Liver (tissue), 8 donors: ENCODE measurements at regions not wholly inside any gene's neighbourhood (a gene's known extent, or its start where the extent isn't known, plus 50 kb on each side); places are given as distances from the start of the nearest gene placed in this dataset.

Experiments
- DNase-seq: peaks from one replicate; pipeline ENCODE4 v3.0.0-alpha.2; 2017; ENCODE audit warnings: low spot score
- H3K27ac ChIP-seq, 2 donors: one replicate each; pipeline ENCODE4 v1.7.0; 2013; ENCODE audit warnings: inconsistent platforms in 2 of 2, low read length in 2 of 2, control low read depth in 1 of 2, low read depth in 1 of 2, mild to moderate bottlenecking in 1 of 2
- H3K27me3 ChIP-seq, 4 donors: one replicate each; pipeline versions ENCODE4 v1.6.1 to v1.7.0; 2013; ENCODE audit warnings: low read length in 3 of 4, inconsistent platforms in 1 of 4, mild to moderate bottlenecking in 1 of 4, moderate library complexity in 1 of 4; ENCODE audit not compliant: control insufficient read depth in 4 of 4, insufficient read depth in 4 of 4
- H3K36me3 ChIP-seq, 4 donors: one replicate each; pipeline versions ENCODE4 v1.6.1 to v1.7.0; 2013; ENCODE audit warnings: low read length in 3 of 4, mild to moderate bottlenecking in 3 of 4, low read depth in 1 of 4, moderate library complexity in 1 of 4; ENCODE audit not compliant: control insufficient read depth in 4 of 4, insufficient read depth in 3 of 4
- H3K4me1 ChIP-seq, 4 donors: one replicate each; pipeline versions ENCODE4 v1.6.1 to v1.7.0; 2013; ENCODE audit warnings: low read length in 3 of 4, mild to moderate bottlenecking in 3 of 4, moderate library complexity in 1 of 4; ENCODE audit not compliant: control insufficient read depth in 4 of 4, insufficient read depth in 4 of 4
- H3K4me3 ChIP-seq, 3 donors: one replicate each; pipeline versions ENCODE4 v1.6.1 to v1.7.0; 2013; ENCODE audit warnings: low read length in 3 of 3, control low read depth in 1 of 3, low read depth in 1 of 3, mild to moderate bottlenecking in 1 of 3
- H3K9ac ChIP-seq, 2 donors: one replicate each; pipeline ENCODE4 v1.7.0; 2013; ENCODE audit warnings: low read length in 2 of 2, mild to moderate bottlenecking in 2 of 2, moderate library complexity in 2 of 2, control low read depth in 1 of 2, low read depth in 1 of 2
- H3K9me3 ChIP-seq, 4 donors: one replicate each; pipeline versions ENCODE4 v1.6.1 to v1.7.0; 2013; ENCODE audit warnings: low read length in 3 of 4; ENCODE audit not compliant: control insufficient read depth in 4 of 4
- CTCF ChIP-seq: fragments of 150-350 bp; IDR thresholded peaks from 2 replicates; pipeline ENCODE4 v1.5.1; 2017; ENCODE audit warnings: improper control_type of control experiment, low read depth, low read length; ENCODE audit not compliant: missing input control
- EGR1 ChIP-seq, 2 donors: IDR thresholded peaks; 2 replicates each; pipeline ENCODE4 v1.6.1; 2016 to 2018; ENCODE audit warnings: antibody characterized with exemption in 2 of 2, low read depth in 2 of 2
- FOXA2 ChIP-seq: IDR thresholded peaks from 2 replicates; pipeline ENCODE4 v1.6.1; 2016; ENCODE audit warnings: antibody characterized with exemption
- GABPA ChIP-seq, 2 donors: IDR thresholded peaks in 1 of 2; conservative IDR thresholded peaks in 1 of 2; 2 replicates each; pipeline ENCODE4 v1.6.1; 2016; ENCODE audit warnings: antibody characterized with exemption in 2 of 2, mild to moderate bottlenecking in 1 of 2, moderate library complexity in 1 of 2
- HNF4A ChIP-seq, 2 donors: conservative IDR thresholded peaks; 2 replicates each; pipeline ENCODE4 v1.6.1; 2016; ENCODE audit warnings: antibody characterized with exemption in 2 of 2, mild to moderate bottlenecking in 2 of 2
- HNF4G ChIP-seq: IDR thresholded peaks from 2 replicates; pipeline ENCODE4 v1.6.1; 2016; ENCODE audit warnings: antibody characterized with exemption
- MAX ChIP-seq: IDR thresholded peaks from 2 replicates; pipeline ENCODE4 v1.6.1; 2016; ENCODE audit warnings: antibody characterized with exemption
- RAD21 ChIP-seq, 2 donors: IDR thresholded peaks; 2 replicates each; pipeline ENCODE4 v1.6.1; 2016; ENCODE audit warnings: antibody characterized with exemption in 2 of 2, mild to moderate bottlenecking in 2 of 2
- REST ChIP-seq: IDR thresholded peaks from 2 replicates; pipeline ENCODE4 v1.6.1; 2016; ENCODE audit warnings: antibody characterized with exemption, mild to moderate bottlenecking
- SP1 ChIP-seq: IDR thresholded peaks from 2 replicates; pipeline ENCODE4 v1.6.1; 2018; ENCODE audit warnings: antibody characterized with exemption, mild to moderate bottlenecking
- ZBTB33 ChIP-seq: IDR thresholded peaks from 2 replicates; pipeline ENCODE4 v1.6.1; 2016; ENCODE audit warnings: antibody characterized with exemption
- WGBS: extraction: QIAGEN DNeasy Blood & Tissue Kit; methylation state at CpG from one replicate; pipeline ENCODE4 v1.1.7; 2013; 5-methylcytosine and 5-hydroxymethylcytosine counted together
- donor health status: healthy.
- donor health status: healthy.
- donor health status: healthy.
- donor health status: healthy.
- donor health status: healthy.

- no peak overlapping the region for H3K9ac ChIP-seq
- no peak for DNase-seq
- H3K36me3 ChIP-seq: no peaks in the 10 kb centered on the region
- no peaks in the 10 kb centered on the region for H3K27me3 ChIP-seq
- 80% methylated on average over 11 of the region's 11 CpGs for WGBS
- H3K4me3 ChIP-seq: no peak overlapping the region
- no peak overlapping the region for H3K27ac ChIP-seq
- TF ChIP-seq MAX: no peak
- no peak for TF ChIP-seq FOXA2
- TF ChIP-seq EGR1 (IDR thresholded peaks at IDR 0.05; ENCODE audit: low read depth in 2 of 2): no peak
- TF ChIP-seq HNF4A (conservative IDR thresholded peaks at IDR 0.05): no peak
- no peak for TF ChIP-seq REST
- no peak for TF ChIP-seq HNF4G
- TF ChIP-seq ZBTB33: no peak
- TF ChIP-seq CTCF: no peak
- TF ChIP-seq SP1: no peak
- no peak for TF ChIP-seq GABPA (IDR thresholded peaks at IDR 0.05 in 1 of 2, conservative IDR thresholded peaks at IDR 0.05 in 1 of 2)
- H3K4me1 ChIP-seq: no peaks in the 10 kb centered on the region
- H3K9me3 ChIP-seq: no peaks in the 10 kb centered on the region
These were observed 114.7 kb upstream of the CARD11 start for GRCh38 chr7:3158341-3158760.

GRCh38 chr7:3159039-3159438 lies 115.4 kb upstream of the CARD11 start:
- Histone ChIP-seq H3K36me3 (no peaks in the 10 kb centered on the region), H3K4me1 (no peaks in the 10 kb centered on the region), H3K9me3 (no peaks in the 10 kb centered on the region), H3K27ac (no peak overlapping the region), H3K4me3 (no peak overlapping the region), H3K9ac (no peak overlapping the region), H3K27me3 (no peaks in the 10 kb centered on the region)
- WGBS: 52% methylated on average over 4 of the region's 4 CpGs
- DNase-seq: no peak
- TF ChIP-seq RAD21 (IDR thresholded peaks at IDR 0.05): no peak
